Loucy (cell line): ENCODE measurements at regions not wholly inside any gene's neighbourhood (a gene's known extent, or its start where the extent isn't known, plus 50 kb on each side); places are given as distances from the start of the nearest gene placed in this dataset.

Experiments
- H2AFZ ChIP-seq: fragments of 200-600 bp; sonication (generic); 2 replicates; pipeline ENCODE4 v1.6.0; 2016; ENCODE audit warnings: antibody characterized with exemption, mild to moderate bottlenecking, low read length, moderate library complexity
- H3F3A ChIP-seq: fragments of 200-600 bp; 2 replicates; pipeline ENCODE4 v1.6.0; 2016; ENCODE audit warnings: antibody characterized with exemption, low read depth, mild to moderate bottlenecking
- H3K27me3 ChIP-seq: fragments of 200-600 bp; sonication (generic); 2 replicates; pipeline ENCODE4 v1.6.1; 2014; ENCODE audit warnings: low read length, mild to moderate bottlenecking; ENCODE audit not compliant: insufficient read depth, poor library complexity, severe bottlenecking
- H3K36me3 ChIP-seq: fragments of 200-600 bp; sonication (generic); 2 replicates; pipeline ENCODE4 v1.6.1; 2016; ENCODE audit warnings: low read length; ENCODE audit not compliant: insufficient read depth
- H3K4me1 ChIP-seq: fragments of 200-600 bp; sonication (generic); 2 replicates; pipeline ENCODE4 v1.5.1; 2014; ENCODE audit warnings: low read length, mild to moderate bottlenecking; ENCODE audit not compliant: insufficient read depth, poor library complexity, severe bottlenecking
- H3K4me2 ChIP-seq: fragments of 200-600 bp; sonication (generic); 2 replicates; pipeline ENCODE4 v1.6.0; 2014; ENCODE audit warnings: antibody characterized with exemption, low read length, low read depth, mild to moderate bottlenecking; ENCODE audit not compliant: poor library complexity, severe bottlenecking
- H3K4me3 ChIP-seq: fragments of 200-600 bp; sonication (generic); 2 replicates; pipeline ENCODE4 v1.5.1; 2014; ENCODE audit warnings: low read length, mild to moderate bottlenecking, mixed read lengths; ENCODE audit not compliant: poor library complexity, severe bottlenecking
- H3K79me2 ChIP-seq: fragments of 200-600 bp; sonication (generic); 2 replicates; pipeline ENCODE4 v1.6.1; 2014; ENCODE audit warnings: low read length; ENCODE audit not compliant: insufficient read depth
- H3K9ac ChIP-seq: fragments of 200-600 bp; sonication (generic); 2 replicates; pipeline ENCODE4 v1.6.0; 2014; ENCODE audit warnings: mild to moderate bottlenecking, low read depth, low read length, moderate library complexity; ENCODE audit not compliant: poor library complexity, severe bottlenecking
- H3K9me2 ChIP-seq: fragments of 200-600 bp; sonication (generic); replicated peaks from 2 replicates; pipeline ENCODE4 v1.6.1; 2016; ENCODE audit warnings: low read depth, low read length, mixed read lengths
- H3K9me3 ChIP-seq: fragments of 200-600 bp; sonication (generic); 2 replicates; pipeline ENCODE4 v1.6.1; 2014; ENCODE audit warnings: mild to moderate bottlenecking, antibody characterized with exemption, low read length, low read depth; ENCODE audit not compliant: insufficient read depth
- H4K20me1 ChIP-seq: fragments of 200-600 bp; sonication (generic); 2 replicates; pipeline ENCODE4 v1.6.0; 2014; ENCODE audit warnings: antibody characterized with exemption, low read length, mild to moderate bottlenecking; ENCODE audit not compliant: insufficient read depth, poor library complexity, severe bottlenecking
- EZH2phosphoT487 ChIP-seq: fragments of 200-600 bp; IDR thresholded peaks from 2 replicates; pipeline ENCODE4 v1.6.1; 2018; ENCODE audit warnings: antibody characterized with exemption, mild to moderate bottlenecking, moderate library complexity, borderline replicate concordance
- TF ChIP-seq, protein P1 (sequence below): fragments of 200-600 bp; sonication (generic); conservative IDR thresholded peaks from 2 replicates; pipeline ENCODE4 v1.5.1; 2014; ENCODE audit warnings: mild to moderate bottlenecking, antibody characterized with exemption, low read length

DNA sequence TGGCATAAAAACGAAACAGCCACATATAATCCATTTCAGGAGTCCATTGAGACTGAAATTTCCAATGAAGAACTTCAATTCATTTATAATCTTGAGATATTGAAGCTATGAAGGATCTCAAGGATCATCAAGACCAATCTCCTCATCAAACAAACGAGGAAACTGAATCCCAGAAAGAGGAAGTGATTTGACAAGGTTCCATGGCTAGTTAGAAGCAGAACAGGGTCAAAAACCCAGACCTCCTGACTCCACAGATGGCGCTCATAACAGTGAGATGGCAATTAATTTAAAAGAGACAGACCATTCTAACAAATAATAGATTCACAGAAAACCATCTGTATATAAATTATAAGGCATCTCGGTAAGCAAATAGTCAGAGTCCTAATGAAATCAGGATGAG is 229.7 kb downstream of the KCTD12 start:
- Histone ChIP-seq H3K9ac (no peak overlapping the region), H3K4me2 (no peak overlapping the region), H3K27me3 (no peaks in the 10 kb centered on the region), H4K20me1 (no peaks in the 10 kb centered on the region), H3K9me3 (no peaks in the 10 kb centered on the region), H3K36me3 (no peaks in the 10 kb centered on the region), H3K4me1 (no peaks in the 10 kb centered on the region), H2AFZ (no peak overlapping the region), H3K79me2 (no peaks in the 10 kb centered on the region), H3K9me2 (no peaks in the 10 kb centered on the region), H3K4me3 (no peak overlapping the region), H3F3A (no peaks in the 10 kb centered on the region)
- TF ChIP-seq, protein P1, sequence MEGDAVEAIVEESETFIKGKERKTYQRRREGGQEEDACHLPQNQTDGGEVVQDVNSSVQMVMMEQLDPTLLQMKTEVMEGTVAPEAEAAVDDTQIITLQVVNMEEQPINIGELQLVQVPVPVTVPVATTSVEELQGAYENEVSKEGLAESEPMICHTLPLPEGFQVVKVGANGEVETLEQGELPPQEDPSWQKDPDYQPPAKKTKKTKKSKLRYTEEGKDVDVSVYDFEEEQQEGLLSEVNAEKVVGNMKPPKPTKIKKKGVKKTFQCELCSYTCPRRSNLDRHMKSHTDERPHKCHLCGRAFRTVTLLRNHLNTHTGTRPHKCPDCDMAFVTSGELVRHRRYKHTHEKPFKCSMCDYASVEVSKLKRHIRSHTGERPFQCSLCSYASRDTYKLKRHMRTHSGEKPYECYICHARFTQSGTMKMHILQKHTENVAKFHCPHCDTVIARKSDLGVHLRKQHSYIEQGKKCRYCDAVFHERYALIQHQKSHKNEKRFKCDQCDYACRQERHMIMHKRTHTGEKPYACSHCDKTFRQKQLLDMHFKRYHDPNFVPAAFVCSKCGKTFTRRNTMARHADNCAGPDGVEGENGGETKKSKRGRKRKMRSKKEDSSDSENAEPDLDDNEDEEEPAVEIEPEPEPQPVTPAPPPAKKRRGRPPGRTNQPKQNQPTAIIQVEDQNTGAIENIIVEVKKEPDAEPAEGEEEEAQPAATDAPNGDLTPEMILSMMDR = no peak
- TF ChIP-seq EZH2phosphoT487 = no peak

DNA sequence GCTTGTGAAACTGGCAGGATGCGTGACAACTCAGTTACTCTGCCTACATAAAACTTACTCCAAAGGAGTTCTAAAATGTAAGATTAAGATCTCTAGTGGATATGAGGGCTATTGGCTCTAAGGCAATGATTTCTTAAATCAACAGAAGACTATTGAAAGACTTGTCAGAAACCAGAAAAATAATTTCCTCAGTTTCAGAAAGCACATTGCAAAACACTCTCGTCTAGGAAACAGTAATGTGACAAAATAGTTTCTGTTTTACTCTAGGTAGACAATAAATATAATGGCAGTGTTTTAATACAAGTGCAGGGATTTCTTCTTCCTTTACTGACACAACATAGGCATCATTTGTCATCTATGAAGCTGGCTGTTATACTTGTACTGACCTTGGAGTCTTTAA is 230.1 kb downstream of the KCTD12 start:
- Histone ChIP-seq H3K36me3 (no peaks in the 10 kb centered on the region), H2AFZ (no peak overlapping the region), H3K27me3 (no peaks in the 10 kb centered on the region), H3K4me2 (no peak overlapping the region), H3K79me2 (no peaks in the 10 kb centered on the region), H3K9ac (no peak overlapping the region), H3K9me2 (no peaks in the 10 kb centered on the region), H3F3A (no peaks in the 10 kb centered on the region), H3K4me3 (no peak overlapping the region), H3K4me1 (no peaks in the 10 kb centered on the region), H4K20me1 (no peaks in the 10 kb centered on the region), H3K9me3 (no peaks in the 10 kb centered on the region)
- TF ChIP-seq, protein P1 = no peak
- no peak for TF ChIP-seq EZH2phosphoT487

DNA sequence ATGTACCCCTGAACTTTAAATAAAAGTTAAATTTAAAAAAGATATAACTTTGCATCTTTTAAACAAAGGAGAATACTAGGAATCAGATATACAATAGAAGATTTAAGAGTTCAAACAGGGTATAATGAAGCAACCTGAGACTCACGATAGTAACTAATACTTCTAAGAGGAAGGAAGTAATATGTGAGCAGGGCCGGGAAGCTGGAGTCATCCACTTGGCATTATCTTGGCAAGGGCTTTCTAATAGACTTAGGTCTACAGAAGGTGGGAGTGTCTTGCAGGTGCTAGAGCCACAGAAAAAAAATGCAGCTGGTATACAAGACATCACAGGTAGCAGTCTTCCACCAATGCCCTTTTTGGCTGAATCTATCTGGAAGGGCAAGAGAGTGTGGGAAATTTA is 231.9 kb downstream of the KCTD12 start:
- H3F3A ChIP-seq = no peaks in the 10 kb centered on the region
- H3K36me3 ChIP-seq = no peaks in the 10 kb centered on the region
- no peaks in the 10 kb centered on the region for H3K4me1 ChIP-seq
- no peak overlapping the region for H2AFZ ChIP-seq
- no peaks in the 10 kb centered on the region for H3K9me3 ChIP-seq
- H3K4me2 ChIP-seq = no peak overlapping the region
- no peaks in the 10 kb centered on the region for H3K9me2 ChIP-seq
- TF ChIP-seq, protein P1 = no peak
- no peak for TF ChIP-seq EZH2phosphoT487
- no peak overlapping the region for H3K9ac ChIP-seq
- no peaks in the 10 kb centered on the region for H3K79me2 ChIP-seq
- H4K20me1 ChIP-seq = no peaks in the 10 kb centered on the region
- no peak overlapping the region for H3K4me3 ChIP-seq
- no peaks in the 10 kb centered on the region for H3K27me3 ChIP-seq
